ENCODE measurements at regions not wholly inside any gene's neighbourhood (a gene's known extent, or its start where the extent isn't known, plus 50 kb on each side); places are given as distances from the start of the nearest gene placed in this dataset.

GRCh38 chr7:91630581-91631380, 249.7 kb downstream of the MTERF1 start (continued):
- TF ChIP-seq HNRNPLL (IDR thresholded peaks at IDR 0.05; ENCODE audit: low read depth, low read length, poor library complexity, severe bottlenecking) (no peak), REL (CRISPR knock-in tag; conservative IDR thresholded peaks at IDR 0.05) (no peak)

GRCh38 chr7:91632234-91632940, 248.1 kb downstream of the MTERF1 start:
- Histone ChIP-seq H3K27ac (ENCODE audit: extremely low read length, insufficient read depth, low read length) (no peak overlapping the region), H3K36me3 (replicated peaks in 1 of 2; ENCODE audit: control insufficient read depth in 1 of 2, insufficient read depth in 2 of 2, low read length in 2 of 2) (no peaks in the 10 kb centered on the region), H3K9ac (ENCODE audit: insufficient read depth, low read depth, low read length) (no peak overlapping the region), H3K4me2 (ENCODE audit: low read depth, low read length) (no peak overlapping the region), H4K20me1 (ENCODE audit: insufficient read depth, low read length) (no peaks in the 10 kb centered on the region), H2AFZ (ENCODE audit: low read length) (no peak overlapping the region), H3K4me1 (ENCODE audit: insufficient read depth, low read length) (no peaks in the 10 kb centered on the region), H3K4me3 (replicated peaks in 1 of 3; ENCODE audit: insufficient read depth in 1 of 3, low read depth in 2 of 3, low read length in 3 of 3) (no peak overlapping the region), H3K79me2 (ENCODE audit: insufficient read depth, low read length) (no peaks in the 10 kb centered on the region), H3K9me3 (ENCODE audit: low read length) (no peaks in the 10 kb centered on the region), H3K27me3 (ENCODE audit: control insufficient read depth in 1 of 2, insufficient read depth in 2 of 2, low read length in 2 of 2) (no peaks in the 10 kb centered on the region)
- WGBS (ENCODE audit: low lambda C conversion rate): 13% methylated on average over 3 of the region's 3 CpGs
- in situ Hi-C loops (cut with HindIII; ENCODE audit: extremely low pct_ligation_motif_present, low pct_unique_long_range_greater_than_20kb) (no loop called here), intact Hi-C loops (cut with micrococcal nuclease; ENCODE audit: unreplicated experiment) (loop anchor here (10.0 kb wide), 1 partner anchor 258 kb away; no protein-coding TSS in a partner anchor)
- FAIRE-seq (no peak), ATAC-seq (no peak), DNase-seq (ENCODE audit: low spot score) (no peak)
- CTCF ChIA-PET (ENCODE audit: low intra/inter-chr PET ratio, low total read pairs): no interaction called here
- BruUV-seq (replicated peaks): no TSS peak
- POLR2A ChIA-PET: no interaction called here
- TF ChIP-seq E2F1 (CRISPR knock-in tag; IDR thresholded peaks at IDR 0.05) (no peak), ZNF841 (CRISPR knock-in tag; IDR thresholded peaks at IDR 0.05; ENCODE audit: borderline replicate concordance) (no peak), MXD4 (CRISPR knock-in tag; IDR thresholded peaks at IDR 0.05) (no peak), ZNF143 (CRISPR knock-in tag; IDR thresholded peaks at IDR 0.05) (no peak), DDIT3 (CRISPR knock-in tag; IDR thresholded peaks at IDR 0.05) (no peak), ZNF251 (CRISPR knock-in tag; IDR thresholded peaks at IDR 0.05) (no peak), ZBTB37 (CRISPR knock-in tag; IDR thresholded peaks at IDR 0.05) (no peak), DPF2 (CRISPR knock-in tag; IDR thresholded peaks at IDR 0.05; ENCODE audit: borderline replicate concordance, low read depth) (no peak), HNF4A (CRISPR knock-in tag; IDR thresholded peaks at IDR 0.05) (no peak), HINFP (CRISPR knock-in tag; IDR thresholded peaks at IDR 0.05; ENCODE audit: low read depth) (no peak), KAT7 (CRISPR knock-in tag; IDR thresholded peaks at IDR 0.05; ENCODE audit: borderline replicate concordance) (no peak)

Measured in HepG2 (cell line).